ENCODE measurements at regions not wholly inside any gene's neighbourhood (a gene's known extent, or its start where the extent isn't known, plus 50 kb on each side); places are given as distances from the start of the nearest gene placed in this dataset.

DNA sequence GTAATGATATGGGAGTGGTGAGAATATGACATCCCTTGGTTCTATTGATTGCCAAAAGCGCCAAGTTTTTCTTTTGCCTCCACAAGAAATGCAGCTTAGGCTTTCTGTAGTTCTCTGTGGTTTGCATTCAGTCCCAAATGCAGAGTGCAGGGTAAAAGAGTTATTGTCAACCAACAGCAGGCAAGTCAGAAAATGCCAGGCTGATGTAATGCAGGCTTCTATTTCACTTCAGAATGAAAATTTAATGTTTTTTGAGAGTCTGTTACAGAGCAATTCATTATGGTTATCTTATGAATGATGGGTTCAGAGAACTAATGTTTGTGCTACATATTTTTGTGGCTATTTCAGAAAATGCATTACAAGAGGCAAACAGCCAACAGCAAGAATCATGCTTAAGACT is 293.5 kb downstream of the CENPW start:
- TF ChIP-seq, protein P1, sequence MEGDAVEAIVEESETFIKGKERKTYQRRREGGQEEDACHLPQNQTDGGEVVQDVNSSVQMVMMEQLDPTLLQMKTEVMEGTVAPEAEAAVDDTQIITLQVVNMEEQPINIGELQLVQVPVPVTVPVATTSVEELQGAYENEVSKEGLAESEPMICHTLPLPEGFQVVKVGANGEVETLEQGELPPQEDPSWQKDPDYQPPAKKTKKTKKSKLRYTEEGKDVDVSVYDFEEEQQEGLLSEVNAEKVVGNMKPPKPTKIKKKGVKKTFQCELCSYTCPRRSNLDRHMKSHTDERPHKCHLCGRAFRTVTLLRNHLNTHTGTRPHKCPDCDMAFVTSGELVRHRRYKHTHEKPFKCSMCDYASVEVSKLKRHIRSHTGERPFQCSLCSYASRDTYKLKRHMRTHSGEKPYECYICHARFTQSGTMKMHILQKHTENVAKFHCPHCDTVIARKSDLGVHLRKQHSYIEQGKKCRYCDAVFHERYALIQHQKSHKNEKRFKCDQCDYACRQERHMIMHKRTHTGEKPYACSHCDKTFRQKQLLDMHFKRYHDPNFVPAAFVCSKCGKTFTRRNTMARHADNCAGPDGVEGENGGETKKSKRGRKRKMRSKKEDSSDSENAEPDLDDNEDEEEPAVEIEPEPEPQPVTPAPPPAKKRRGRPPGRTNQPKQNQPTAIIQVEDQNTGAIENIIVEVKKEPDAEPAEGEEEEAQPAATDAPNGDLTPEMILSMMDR (IDR thresholded peaks at IDR 0.05; ENCODE audit: extremely low read depth, insufficient read depth, missing control alignments): no peak
- no peak for DNase-seq (ENCODE audit: low spot score)
- in situ Hi-C loops (cut with MboI; ENCODE audit: low pct_unique_long_range_greater_than_20kb, low sequenced_read_pairs, unreplicated experiment): no loop called here

DNA sequence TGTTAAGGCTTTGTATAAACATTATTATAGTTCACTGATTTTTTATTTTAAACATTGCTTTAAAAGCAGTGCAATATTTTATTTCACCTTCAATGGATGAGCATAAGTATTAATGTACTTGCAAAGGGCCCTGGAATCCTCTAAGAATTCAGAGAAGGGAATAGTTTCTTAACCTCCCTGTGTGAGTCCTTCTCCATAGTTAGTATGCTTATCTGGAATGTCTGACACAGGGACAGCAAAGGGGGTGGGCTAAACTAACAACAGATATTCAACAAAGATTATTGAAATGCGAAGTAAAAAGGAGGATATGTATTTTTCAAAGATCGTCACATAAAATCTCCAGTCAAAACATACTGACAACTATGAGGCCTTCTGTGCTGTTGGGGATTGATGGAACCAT is 300.4 kb downstream of the CENPW start:
- in situ Hi-C loops (cut with MboI; ENCODE audit: low pct_unique_long_range_greater_than_20kb, low sequenced_read_pairs, unreplicated experiment): no loop called here
- DNase-seq (ENCODE audit: low spot score): no peak
- TF ChIP-seq, protein P1 (IDR thresholded peaks at IDR 0.05; ENCODE audit: extremely low read depth, insufficient read depth, missing control alignments): no peak

DNA sequence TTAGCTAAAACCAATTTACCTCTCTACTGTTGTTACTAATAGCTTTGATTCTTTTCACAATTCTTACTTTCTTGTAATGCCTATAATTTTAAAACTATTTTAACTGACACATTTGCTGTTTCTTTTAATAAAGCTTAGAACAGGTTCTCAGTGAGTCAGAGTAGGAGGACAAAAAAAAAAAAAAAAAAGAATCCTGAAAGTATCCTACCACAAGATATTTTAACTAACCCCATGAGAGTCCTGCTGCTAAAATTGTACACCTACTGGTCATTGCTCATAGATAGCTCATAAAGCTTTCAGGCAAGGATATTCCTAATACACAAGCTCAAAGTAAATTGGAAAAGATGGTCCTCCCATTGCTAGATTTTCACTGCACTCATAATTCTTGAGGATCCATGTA is 301.0 kb downstream of the CENPW start:
- DNase-seq (ENCODE audit: low spot score): no peak
- in situ Hi-C loops (cut with MboI; ENCODE audit: low pct_unique_long_range_greater_than_20kb, low sequenced_read_pairs, unreplicated experiment): no loop called here
- TF ChIP-seq, protein P1 (IDR thresholded peaks at IDR 0.05; ENCODE audit: extremely low read depth, insufficient read depth, missing control alignments): no peak

DNA sequence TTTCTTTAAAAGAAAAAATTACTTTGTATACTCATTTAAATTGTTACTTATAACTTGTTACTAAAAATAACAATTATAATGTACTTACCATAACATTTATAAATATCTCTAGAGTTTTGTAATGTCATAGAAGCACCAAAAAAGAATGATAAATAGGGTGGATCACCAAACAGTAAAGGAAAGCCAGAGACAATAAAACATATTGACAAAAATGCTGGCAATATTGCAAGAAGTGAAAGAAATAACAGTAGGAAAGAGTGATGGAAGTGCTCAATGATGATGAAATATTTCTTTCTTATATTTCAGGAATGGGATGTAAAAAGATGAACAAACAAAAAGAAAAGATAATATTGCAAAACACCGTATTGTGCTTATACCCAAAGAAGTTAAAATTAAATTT is 301.7 kb downstream of the CENPW start:
- TF ChIP-seq, protein P1 (IDR thresholded peaks at IDR 0.05; ENCODE audit: extremely low read depth, insufficient read depth, missing control alignments): no peak
- no peak for DNase-seq (ENCODE audit: low spot score)
- in situ Hi-C loops (cut with MboI; ENCODE audit: low pct_unique_long_range_greater_than_20kb, low sequenced_read_pairs, unreplicated experiment): no loop called here

DNA sequence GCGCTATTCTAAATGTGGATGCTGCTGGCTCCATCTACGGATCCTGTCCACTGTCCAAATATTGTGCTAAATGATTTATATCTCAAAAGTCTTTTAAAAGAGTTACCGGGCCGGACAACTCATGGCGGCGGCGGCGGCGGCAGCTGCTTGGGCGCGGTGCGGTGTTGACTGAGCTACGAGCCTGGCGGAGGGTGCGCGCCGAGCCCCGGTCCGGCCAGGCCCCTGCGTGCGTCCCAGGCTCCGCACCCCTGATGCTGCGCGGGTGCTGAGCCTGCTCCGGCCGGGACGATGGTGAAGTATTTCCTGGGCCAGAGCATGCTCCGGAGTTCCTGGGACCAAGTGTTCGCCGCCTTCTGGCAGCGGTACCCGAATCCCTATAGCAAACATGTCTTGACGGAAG is 303.4 kb downstream of the CENPW start:
- in situ Hi-C loops (cut with MboI; ENCODE audit: low pct_unique_long_range_greater_than_20kb, low sequenced_read_pairs, unreplicated experiment): no loop called here
- TF ChIP-seq, protein P1 (IDR thresholded peaks at IDR 0.05; ENCODE audit: extremely low read depth, insufficient read depth, missing control alignments): no peak
- DNase-seq (ENCODE audit: low spot score): no peak

DNA sequence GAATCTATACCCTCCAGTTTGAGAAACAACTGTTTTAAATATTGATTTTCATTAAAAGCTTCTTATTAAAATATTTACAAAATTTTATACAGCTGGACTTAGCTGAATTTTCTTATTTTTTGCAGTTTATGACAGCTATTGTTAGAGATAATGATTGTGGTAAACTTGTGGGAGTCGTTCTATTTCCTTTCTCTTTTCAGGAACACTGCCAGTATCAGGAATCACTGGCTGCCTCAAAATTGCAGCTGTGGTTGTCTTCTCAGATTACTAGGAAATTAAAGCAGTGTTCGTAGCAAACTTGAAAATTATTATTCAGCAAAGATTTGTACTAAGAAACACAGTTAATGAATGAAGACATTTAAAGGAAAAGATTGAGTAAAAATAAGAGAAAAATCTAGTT is 311.0 kb downstream of the CENPW start:
- TF ChIP-seq, protein P1 (IDR thresholded peaks at IDR 0.05; ENCODE audit: extremely low read depth, insufficient read depth, missing control alignments): no peak
- no peak for DNase-seq (ENCODE audit: low spot score)
- in situ Hi-C loops (cut with MboI; ENCODE audit: low pct_unique_long_range_greater_than_20kb, low sequenced_read_pairs, unreplicated experiment): loop anchor here (25.0 kb wide), 1 partner anchor 464 kb away; no protein-coding TSS in a partner anchor

Measured in GM13977 (cell line).